Peyer's patch (tissue), 4 donors: ENCODE measurements at regions not wholly inside any gene's neighbourhood (a gene's known extent, or its start where the extent isn't known, plus 50 kb on each side); places are given as distances from the start of the nearest gene placed in this dataset.

Experiments used
- POLR2A ChIP-seq, 2 donors: fragments of 450-650 bp; IDR thresholded peaks; one replicate each; pipeline ENCODE4 v1.5.1; 2017; ENCODE audit warnings: antibody characterized with exemption in 2 of 2, mild to moderate bottlenecking in 2 of 2, moderate library complexity in 2 of 2
- TF ChIP-seq, protein P1 (sequence below), 6 experiments: fragments of 450-650 bp in 4 of 6; fragments of 200-600 bp in 2 of 6; sonication (generic) in 1 of 6; IDR thresholded peaks; one replicate each; pipeline ENCODE4 v1.5.1; 2017 to 2019; ENCODE audit warnings: antibody characterized with exemption in 6 of 6, mild to moderate bottlenecking in 3 of 6, moderate library complexity in 1 of 6

DNA sequence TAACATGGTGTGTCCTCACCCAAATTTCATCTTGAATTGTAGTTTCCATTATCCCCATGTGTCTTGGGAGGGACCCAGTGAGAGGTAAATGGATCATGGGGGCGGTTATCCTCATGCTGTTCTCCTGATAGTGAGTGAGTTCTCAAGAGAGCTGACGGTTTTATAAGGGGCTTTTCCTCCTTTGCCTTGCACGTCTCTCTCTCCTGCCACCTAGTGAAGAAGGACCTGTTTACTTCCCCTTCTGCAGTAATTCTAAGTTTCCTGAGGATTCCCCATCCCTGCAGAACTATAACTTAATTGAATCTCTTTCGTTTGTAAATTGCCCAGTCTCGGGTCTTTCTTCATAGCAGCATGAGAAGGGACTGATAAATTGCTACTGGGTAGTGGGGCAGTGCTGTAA is 789.3 kb downstream of the FRK start:
- TF ChIP-seq, protein P1, sequence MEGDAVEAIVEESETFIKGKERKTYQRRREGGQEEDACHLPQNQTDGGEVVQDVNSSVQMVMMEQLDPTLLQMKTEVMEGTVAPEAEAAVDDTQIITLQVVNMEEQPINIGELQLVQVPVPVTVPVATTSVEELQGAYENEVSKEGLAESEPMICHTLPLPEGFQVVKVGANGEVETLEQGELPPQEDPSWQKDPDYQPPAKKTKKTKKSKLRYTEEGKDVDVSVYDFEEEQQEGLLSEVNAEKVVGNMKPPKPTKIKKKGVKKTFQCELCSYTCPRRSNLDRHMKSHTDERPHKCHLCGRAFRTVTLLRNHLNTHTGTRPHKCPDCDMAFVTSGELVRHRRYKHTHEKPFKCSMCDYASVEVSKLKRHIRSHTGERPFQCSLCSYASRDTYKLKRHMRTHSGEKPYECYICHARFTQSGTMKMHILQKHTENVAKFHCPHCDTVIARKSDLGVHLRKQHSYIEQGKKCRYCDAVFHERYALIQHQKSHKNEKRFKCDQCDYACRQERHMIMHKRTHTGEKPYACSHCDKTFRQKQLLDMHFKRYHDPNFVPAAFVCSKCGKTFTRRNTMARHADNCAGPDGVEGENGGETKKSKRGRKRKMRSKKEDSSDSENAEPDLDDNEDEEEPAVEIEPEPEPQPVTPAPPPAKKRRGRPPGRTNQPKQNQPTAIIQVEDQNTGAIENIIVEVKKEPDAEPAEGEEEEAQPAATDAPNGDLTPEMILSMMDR (IDR thresholded peaks at IDR 0.05), result no peak
- TF ChIP-seq POLR2A (IDR thresholded peaks at IDR 0.05), result no peak
